Heart left ventricle (tissue), 13 donors: ENCODE measurements at regions not wholly inside any gene's neighbourhood (a gene's known extent, or its start where the extent isn't known, plus 50 kb on each side); places are given as distances from the start of the nearest gene placed in this dataset.

Experiments
- CTCF ChIP-seq, 12 donors: fragments of 200-600 bp; sonication (generic) in 4 of 12; IDR thresholded peaks; one replicate each; pipeline versions ENCODE4 v1.5.0 to v1.8.0; 2018 to 2022; ENCODE audit warnings: antibody characterized with exemption in 12 of 12, mild to moderate bottlenecking in 5 of 12
- POLR2A ChIP-seq, 2 donors: fragments of 450-650 bp; IDR thresholded peaks; one replicate each; pipeline ENCODE4 v1.6.1; 2017; ENCODE audit warnings: antibody characterized with exemption in 2 of 2, mild to moderate bottlenecking in 2 of 2, moderate library complexity in 2 of 2
- donor health status: ischemic (EF 13 %, LVEDD 7.1; RV severe dilation, severe dysfunction).
- donor health status: DM: no; HTN: yes; CAD: no.
- donor health status: DM: no; HTN: no; CAD: no.
- donor health status: ischemic (EF 25% LVEDD 6.9; RV normal size, moderate dysfunction).
- donor health status: ischemic (EF 25% LVEDD 5.7; RV mildly dilated, moderate dysfunction).
- donor health status: ischemic (EF 35%, LVEDD 5.7; RV mildly dilated, moderate dysfunction).
- donor health status: nonischemic (EF 11% LVEDD 7.7; RV severe dilation, severe dysfunction).
- donor health status: DM: yes; HTN: yes; CAD: no.
- donor health status: PGD.
- donor health status: ischemic (EF 29% LVEDD 5.4; RV normal size, mild dysfunction).
- donor health status: nonischemic (EF 23%, LVEDD 6.1; RV moderate dilation, normal function).

- TF ChIP-seq CTCF (IDR thresholded peaks at IDR 0.05) (no peak), POLR2A (IDR thresholded peaks at IDR 0.05) (no peak)
Measured at GRCh38 chr11:97973352-97973857, 1047.3 kb upstream of the CNTN5 start.
